Coronary artery (tissue), 2 donors: ENCODE measurements at regions not wholly inside any gene's neighbourhood (a gene's known extent, or its start where the extent isn't known, plus 50 kb on each side); places are given as distances from the start of the nearest gene placed in this dataset.

ENCODE experiments used
- DNase-seq: peaks from one replicate; pipeline ENCODE4 v3.0.0-alpha.2; 2017; ENCODE audit warnings: low spot score
- H3K27ac ChIP-seq, 2 donors: fragments of 200-600 bp; sonication (generic); one replicate each; pipeline ENCODE4 v1.5.1; 2016 to 2019
- H3K4me3 ChIP-seq: fragments of 200-600 bp; sonication (generic); 2 replicates; pipeline ENCODE4 v1.5.1; 2016; ENCODE audit warnings: mild to moderate bottlenecking, moderate library complexity
- TF ChIP-seq, protein P1 (sequence below): fragments of 200-600 bp; sonication (generic); IDR thresholded peaks from one replicate; pipeline ENCODE4 v1.5.1; 2019; ENCODE audit warnings: antibody characterized with exemption

DNA sequence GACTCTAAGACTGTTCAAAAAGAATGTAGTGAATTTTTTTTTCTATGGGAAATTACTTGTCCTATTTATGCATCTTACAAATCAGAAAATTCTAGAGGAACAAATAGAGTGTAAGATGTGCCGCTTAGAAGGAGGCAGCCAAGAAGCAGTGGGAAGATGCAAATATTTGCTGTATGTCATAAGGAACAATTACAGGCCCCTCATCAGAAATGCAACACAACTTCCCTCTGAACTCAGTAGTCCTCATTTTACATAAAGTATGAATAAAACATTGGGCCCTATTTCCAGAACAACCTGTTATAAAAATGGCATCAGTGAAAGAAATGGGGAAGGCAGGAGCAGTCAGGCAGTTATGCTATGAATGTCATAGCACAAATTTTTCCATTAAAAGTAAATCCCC is 50.7 kb upstream of the SCG2 start:
- TF ChIP-seq, protein P1, sequence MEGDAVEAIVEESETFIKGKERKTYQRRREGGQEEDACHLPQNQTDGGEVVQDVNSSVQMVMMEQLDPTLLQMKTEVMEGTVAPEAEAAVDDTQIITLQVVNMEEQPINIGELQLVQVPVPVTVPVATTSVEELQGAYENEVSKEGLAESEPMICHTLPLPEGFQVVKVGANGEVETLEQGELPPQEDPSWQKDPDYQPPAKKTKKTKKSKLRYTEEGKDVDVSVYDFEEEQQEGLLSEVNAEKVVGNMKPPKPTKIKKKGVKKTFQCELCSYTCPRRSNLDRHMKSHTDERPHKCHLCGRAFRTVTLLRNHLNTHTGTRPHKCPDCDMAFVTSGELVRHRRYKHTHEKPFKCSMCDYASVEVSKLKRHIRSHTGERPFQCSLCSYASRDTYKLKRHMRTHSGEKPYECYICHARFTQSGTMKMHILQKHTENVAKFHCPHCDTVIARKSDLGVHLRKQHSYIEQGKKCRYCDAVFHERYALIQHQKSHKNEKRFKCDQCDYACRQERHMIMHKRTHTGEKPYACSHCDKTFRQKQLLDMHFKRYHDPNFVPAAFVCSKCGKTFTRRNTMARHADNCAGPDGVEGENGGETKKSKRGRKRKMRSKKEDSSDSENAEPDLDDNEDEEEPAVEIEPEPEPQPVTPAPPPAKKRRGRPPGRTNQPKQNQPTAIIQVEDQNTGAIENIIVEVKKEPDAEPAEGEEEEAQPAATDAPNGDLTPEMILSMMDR: no peak
- no peak overlapping the region for H3K27ac ChIP-seq
- DNase-seq: no peak
- no peak overlapping the region for H3K4me3 ChIP-seq

GRCh38 chr2:223652122-223652521 is 50.0 kb upstream of the SCG2 start:
- DNase-seq: no peak
- no peak overlapping the region for H3K27ac ChIP-seq
- TF ChIP-seq, protein P1: no peak
- no peak overlapping the region for H3K4me3 ChIP-seq
